ENCODE measurements at regions not wholly inside any gene's neighbourhood (a gene's known extent, or its start where the extent isn't known, plus 50 kb on each side); places are given as distances from the start of the nearest gene placed in this dataset.

DNA sequence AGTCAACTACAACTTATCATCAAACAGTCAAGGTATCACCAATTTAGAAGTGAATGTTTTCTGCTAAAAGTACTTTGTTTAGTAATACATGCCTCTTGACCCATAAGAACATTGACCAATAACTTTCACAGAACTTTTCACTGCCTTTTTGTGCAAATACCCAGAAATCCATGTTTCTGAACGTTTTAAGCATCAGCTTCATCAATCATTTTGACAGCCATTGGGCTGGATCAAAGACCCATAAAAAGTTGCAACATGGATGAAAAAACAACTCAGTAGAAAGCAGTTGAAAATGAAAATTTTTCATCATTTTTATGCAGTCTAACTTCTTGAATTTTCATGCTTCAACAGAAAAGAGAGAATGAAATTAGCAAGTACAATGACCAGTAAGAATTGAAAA lies 466.7 kb downstream of the TRAM1L1 start:
- no peak overlapping the region for H3K4me3 ChIP-seq (replicated peaks; ENCODE audit: insufficient read depth, low read length)
- H3K27me3 ChIP-seq (ENCODE audit: insufficient read depth, poor library complexity, severe bottlenecking): no peaks in the 10 kb centered on the region
- no peak for DNase-seq (ENCODE audit: low read depth in 1 of 2, low spot score in 1 of 2)
- no peak for TF ChIP-seq POLR2AphosphoS5 (IDR thresholded peaks at IDR 0.05; ENCODE audit: low read depth)
- TF ChIP-seq, protein P1, sequence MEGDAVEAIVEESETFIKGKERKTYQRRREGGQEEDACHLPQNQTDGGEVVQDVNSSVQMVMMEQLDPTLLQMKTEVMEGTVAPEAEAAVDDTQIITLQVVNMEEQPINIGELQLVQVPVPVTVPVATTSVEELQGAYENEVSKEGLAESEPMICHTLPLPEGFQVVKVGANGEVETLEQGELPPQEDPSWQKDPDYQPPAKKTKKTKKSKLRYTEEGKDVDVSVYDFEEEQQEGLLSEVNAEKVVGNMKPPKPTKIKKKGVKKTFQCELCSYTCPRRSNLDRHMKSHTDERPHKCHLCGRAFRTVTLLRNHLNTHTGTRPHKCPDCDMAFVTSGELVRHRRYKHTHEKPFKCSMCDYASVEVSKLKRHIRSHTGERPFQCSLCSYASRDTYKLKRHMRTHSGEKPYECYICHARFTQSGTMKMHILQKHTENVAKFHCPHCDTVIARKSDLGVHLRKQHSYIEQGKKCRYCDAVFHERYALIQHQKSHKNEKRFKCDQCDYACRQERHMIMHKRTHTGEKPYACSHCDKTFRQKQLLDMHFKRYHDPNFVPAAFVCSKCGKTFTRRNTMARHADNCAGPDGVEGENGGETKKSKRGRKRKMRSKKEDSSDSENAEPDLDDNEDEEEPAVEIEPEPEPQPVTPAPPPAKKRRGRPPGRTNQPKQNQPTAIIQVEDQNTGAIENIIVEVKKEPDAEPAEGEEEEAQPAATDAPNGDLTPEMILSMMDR (IDR thresholded peaks at IDR 0.05; ENCODE audit: insufficient read depth, low read length): no peak
- no peak for TF ChIP-seq GABPA (IDR thresholded peaks at IDR 0.05; ENCODE audit: low read depth)
- TF ChIP-seq SPI1 (IDR thresholded peaks at IDR 0.05; ENCODE audit: borderline replicate concordance, low read depth): no peak
- TF ChIP-seq, protein P2, sequence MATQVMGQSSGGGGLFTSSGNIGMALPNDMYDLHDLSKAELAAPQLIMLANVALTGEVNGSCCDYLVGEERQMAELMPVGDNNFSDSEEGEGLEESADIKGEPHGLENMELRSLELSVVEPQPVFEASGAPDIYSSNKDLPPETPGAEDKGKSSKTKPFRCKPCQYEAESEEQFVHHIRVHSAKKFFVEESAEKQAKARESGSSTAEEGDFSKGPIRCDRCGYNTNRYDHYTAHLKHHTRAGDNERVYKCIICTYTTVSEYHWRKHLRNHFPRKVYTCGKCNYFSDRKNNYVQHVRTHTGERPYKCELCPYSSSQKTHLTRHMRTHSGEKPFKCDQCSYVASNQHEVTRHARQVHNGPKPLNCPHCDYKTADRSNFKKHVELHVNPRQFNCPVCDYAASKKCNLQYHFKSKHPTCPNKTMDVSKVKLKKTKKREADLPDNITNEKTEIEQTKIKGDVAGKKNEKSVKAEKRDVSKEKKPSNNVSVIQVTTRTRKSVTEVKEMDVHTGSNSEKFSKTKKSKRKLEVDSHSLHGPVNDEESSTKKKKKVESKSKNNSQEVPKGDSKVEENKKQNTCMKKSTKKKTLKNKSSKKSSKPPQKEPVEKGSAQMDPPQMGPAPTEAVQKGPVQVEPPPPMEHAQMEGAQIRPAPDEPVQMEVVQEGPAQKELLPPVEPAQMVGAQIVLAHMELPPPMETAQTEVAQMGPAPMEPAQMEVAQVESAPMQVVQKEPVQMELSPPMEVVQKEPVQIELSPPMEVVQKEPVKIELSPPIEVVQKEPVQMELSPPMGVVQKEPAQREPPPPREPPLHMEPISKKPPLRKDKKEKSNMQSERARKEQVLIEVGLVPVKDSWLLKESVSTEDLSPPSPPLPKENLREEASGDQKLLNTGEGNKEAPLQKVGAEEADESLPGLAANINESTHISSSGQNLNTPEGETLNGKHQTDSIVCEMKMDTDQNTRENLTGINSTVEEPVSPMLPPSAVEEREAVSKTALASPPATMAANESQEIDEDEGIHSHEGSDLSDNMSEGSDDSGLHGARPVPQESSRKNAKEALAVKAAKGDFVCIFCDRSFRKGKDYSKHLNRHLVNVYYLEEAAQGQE (IDR thresholded peaks at IDR 0.05; ENCODE audit: insufficient replicate concordance, low read depth): no peak
- no peak overlapping the region for H3K27ac ChIP-seq (replicated peaks)

DNA sequence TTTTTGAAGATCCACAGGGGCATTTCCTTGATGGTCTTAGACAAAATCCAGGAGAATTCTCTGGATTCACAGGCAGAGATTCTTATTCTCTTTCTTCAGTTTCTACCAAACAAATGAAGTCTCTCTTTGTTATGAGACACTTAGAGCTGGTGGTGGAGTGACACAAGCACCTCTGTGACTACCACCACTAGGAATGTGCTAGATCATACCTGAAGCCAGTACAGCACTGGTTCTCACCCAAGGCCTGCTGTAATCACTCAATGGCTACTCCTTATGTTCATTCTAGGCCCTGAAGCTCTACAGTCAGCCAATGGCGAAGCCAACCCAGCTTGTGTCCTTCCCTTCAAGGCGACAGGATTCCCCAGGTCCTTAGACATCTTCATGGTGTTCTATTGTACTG lies 482.3 kb downstream of the TRAM1L1 start:
- no peak for DNase-seq (ENCODE audit: low read depth in 1 of 2, low spot score in 1 of 2)
- Histone ChIP-seq H3K27me3 (ENCODE audit: insufficient read depth, poor library complexity, severe bottlenecking) (no peaks in the 10 kb centered on the region), H3K4me3 (replicated peaks; ENCODE audit: insufficient read depth, low read length) (no peak overlapping the region), H3K27ac (replicated peaks) (no peak overlapping the region)
- TF ChIP-seq SPI1 (IDR thresholded peaks at IDR 0.05; ENCODE audit: borderline replicate concordance, low read depth): no peak
- TF ChIP-seq GABPA (IDR thresholded peaks at IDR 0.05; ENCODE audit: low read depth): no peak
- TF ChIP-seq, protein P2 (IDR thresholded peaks at IDR 0.05; ENCODE audit: insufficient replicate concordance, low read depth): no peak
- no peak for TF ChIP-seq POLR2AphosphoS5 (IDR thresholded peaks at IDR 0.05; ENCODE audit: low read depth)
- TF ChIP-seq, protein P1 (IDR thresholded peaks at IDR 0.05; ENCODE audit: insufficient read depth, low read length): no peak

DNA sequence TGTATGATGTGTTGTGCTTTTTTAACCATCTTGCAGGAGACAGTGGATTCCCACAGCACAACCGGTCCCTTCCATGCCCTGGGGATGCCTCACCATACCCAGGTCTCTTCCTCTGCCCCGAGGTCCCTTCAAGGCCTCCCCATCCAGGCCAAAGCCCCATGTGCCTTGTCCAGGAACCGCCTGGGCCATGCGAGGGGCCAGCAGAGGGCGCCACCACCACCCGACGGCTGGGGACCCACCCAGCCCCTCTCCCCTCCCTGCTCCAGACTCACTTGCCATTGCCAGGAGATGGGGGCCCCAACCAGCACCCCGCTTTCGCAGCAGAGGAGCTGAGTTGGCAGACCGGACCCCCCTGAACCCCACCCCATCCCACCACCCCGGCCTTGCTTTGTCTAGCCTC lies 485.5 kb downstream of the TRAM1L1 start:
- DNase-seq (ENCODE audit: low read depth in 1 of 2, low spot score in 1 of 2): no peak
- Histone ChIP-seq H3K27me3 (ENCODE audit: insufficient read depth, poor library complexity, severe bottlenecking) (no peaks in the 10 kb centered on the region), H3K27ac (replicated peaks) (no peak overlapping the region), H3K4me3 (replicated peaks; ENCODE audit: insufficient read depth, low read length) (no peak overlapping the region)
- TF ChIP-seq GABPA (IDR thresholded peaks at IDR 0.05; ENCODE audit: low read depth): no peak
- no peak for TF ChIP-seq POLR2AphosphoS5 (IDR thresholded peaks at IDR 0.05; ENCODE audit: low read depth)
- TF ChIP-seq SPI1 (IDR thresholded peaks at IDR 0.05; ENCODE audit: borderline replicate concordance, low read depth): no peak
- TF ChIP-seq, protein P2 (IDR thresholded peaks at IDR 0.05; ENCODE audit: insufficient replicate concordance, low read depth): no peak
- TF ChIP-seq, protein P1 (IDR thresholded peaks at IDR 0.05; ENCODE audit: insufficient read depth, low read length): no peak

All from HL-60 (cell line).